NCI-H1092 (cell line): ENCODE measurements at regions not wholly inside any gene's neighbourhood (a gene's known extent, or its start where the extent isn't known, plus 50 kb on each side); places are given as distances from the start of the nearest gene placed in this dataset.
A peak's percentile ranks its signal among the peaks of the same experiment; 100 is the strongest.
"Not testable (repeated sequence)": the region's sequence is repeated elsewhere in the genome, so short reads cannot be mapped to it uniquely, and the experiment has no call there.

Experiments
- DNase-seq: peaks from one replicate; lab custom pipeline; 2025; lab: John Stamatoyannopoulos, UW

GRCh38 chr7:13790611-13791010 is 198.9 kb downstream of the ETV1 start:
- DNase-seq: no peak

GRCh38 chr7:13792208-13792607 is 197.3 kb downstream of the ETV1 start:
- no peak for DNase-seq

GRCh38 chr7:13793926-13794325 is 195.5 kb downstream of the ETV1 start:
- no peak for DNase-seq

GRCh38 chr7:13794581-13794980 is 194.9 kb downstream of the ETV1 start:
- no peak for DNase-seq

- no peak for DNase-seq
Measured at GRCh38 chr7:13797545-13797944, 191.9 kb downstream of the ETV1 start.

- peak; percentile 31 for DNase-seq
Measured at GRCh38 chr7:13800694-13801448, 188.6 kb downstream of the ETV1 start.

GRCh38 chr7:13801669-13802068 is 187.8 kb downstream of the ETV1 start:
- DNase-seq: no peak

- no peak for DNase-seq
Measured at GRCh38 chr7:13802651-13803050, 186.8 kb downstream of the ETV1 start.

- no peak for DNase-seq
Measured at GRCh38 chr7:13803134-13803533, 186.3 kb downstream of the ETV1 start.

- not testable (repeated sequence) for DNase-seq
Measured at GRCh38 chr7:13806089-13806867, 183.2 kb downstream of the ETV1 start.

GRCh38 chr7:13817230-13817629 is 172.2 kb downstream of the ETV1 start:
- not testable (repeated sequence) for DNase-seq

GRCh38 chr7:13821152-13821787 is 168.2 kb downstream of the ETV1 start:
- no peak for DNase-seq

GRCh38 chr7:13822678-13823077 is 166.8 kb downstream of the ETV1 start:
- DNase-seq: no peak

- no peak for DNase-seq
Measured at GRCh38 chr7:13826752-13827151, 162.7 kb downstream of the ETV1 start.

- no peak for DNase-seq
Measured at GRCh38 chr7:13827716-13828115, 161.8 kb downstream of the ETV1 start.

- DNase-seq: no peak
Measured at GRCh38 chr7:13829231-13829630, 160.2 kb downstream of the ETV1 start.

GRCh38 chr7:13829914-13830900 is 159.3 kb downstream of the ETV1 start:
- peak; percentile 31 for DNase-seq

- no peak for DNase-seq
Measured at GRCh38 chr7:13832346-13832745, 157.1 kb downstream of the ETV1 start.

- no peak for DNase-seq
Measured at GRCh38 chr7:13834328-13834761, 155.1 kb downstream of the ETV1 start.

- no peak for DNase-seq
Measured at GRCh38 chr7:13835442-13835841, 154.0 kb downstream of the ETV1 start.

GRCh38 chr7:13839063-13839462 is 150.4 kb downstream of the ETV1 start:
- DNase-seq: peak; percentile 72
